ENCODE measurements at regions not wholly inside any gene's neighbourhood (a gene's known extent, or its start where the extent isn't known, plus 50 kb on each side); places are given as distances from the start of the nearest gene placed in this dataset.

DNA sequence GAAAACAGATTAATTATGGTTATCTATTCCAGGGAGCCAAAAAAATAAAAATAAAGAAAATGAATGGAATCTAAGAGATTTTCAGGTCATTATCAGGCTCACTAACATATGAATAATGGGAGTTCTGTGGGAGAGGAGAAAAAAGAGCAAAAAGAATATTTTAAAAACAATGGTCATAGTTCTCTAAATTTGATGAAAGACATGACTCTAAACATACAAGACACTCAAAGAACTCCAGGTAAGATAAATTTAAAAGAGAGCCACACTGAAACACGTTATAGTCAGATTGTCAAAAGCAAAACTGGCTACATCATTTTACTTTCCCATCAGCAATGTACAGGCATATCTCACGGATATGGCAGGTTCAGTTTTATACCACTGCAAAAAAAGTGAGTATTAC lies 520.0 kb downstream of the ANKRD50 start:
- H3K4me3 ChIP-seq (ENCODE audit: low read length): no peak overlapping the region

GRCh38 chr4:124199185-124199584 lies 513.3 kb downstream of the ANKRD50 start:
- H4K20me1 ChIP-seq (ENCODE audit: insufficient read depth): no peaks in the 10 kb centered on the region
- H3K36me3 ChIP-seq (ENCODE audit: insufficient read depth, low read length): no peaks in the 10 kb centered on the region
- H2AFZ ChIP-seq (ENCODE audit: low read depth, low read length): no peak overlapping the region
- H3K4me3 ChIP-seq (ENCODE audit: low read length): no peak overlapping the region
- no peaks in the 10 kb centered on the region for H3F3A ChIP-seq (ENCODE audit: insufficient read depth, low read length, poor library complexity, severe bottlenecking)
- TF ChIP-seq RAD21 (conservative IDR thresholded peaks at IDR 0.05) (no peak), SMC3 (conservative IDR thresholded peaks at IDR 0.05; ENCODE audit: poor library complexity) (no peak), EZH2 (IDR thresholded peaks at IDR 0.05; ENCODE audit: borderline replicate concordance, insufficient read depth, low read length, poor library complexity, severe bottlenecking) (no peak), CTCF (IDR thresholded peaks at IDR 0.05; ENCODE audit: poor library complexity, severe bottlenecking) (no peak), TAF1 (IDR thresholded peaks at IDR 0.05; ENCODE audit: low read depth) (no peak), MXI1 (conservative IDR thresholded peaks at IDR 0.05; ENCODE audit: poor library complexity, severe bottlenecking) (no peak), EP300 (conservative IDR thresholded peaks at IDR 0.05; ENCODE audit: poor library complexity, severe bottlenecking) (no peak), POLR2AphosphoS5 (IDR thresholded peaks at IDR 0.05) (no peak)
- TF ChIP-seq, protein P1, sequence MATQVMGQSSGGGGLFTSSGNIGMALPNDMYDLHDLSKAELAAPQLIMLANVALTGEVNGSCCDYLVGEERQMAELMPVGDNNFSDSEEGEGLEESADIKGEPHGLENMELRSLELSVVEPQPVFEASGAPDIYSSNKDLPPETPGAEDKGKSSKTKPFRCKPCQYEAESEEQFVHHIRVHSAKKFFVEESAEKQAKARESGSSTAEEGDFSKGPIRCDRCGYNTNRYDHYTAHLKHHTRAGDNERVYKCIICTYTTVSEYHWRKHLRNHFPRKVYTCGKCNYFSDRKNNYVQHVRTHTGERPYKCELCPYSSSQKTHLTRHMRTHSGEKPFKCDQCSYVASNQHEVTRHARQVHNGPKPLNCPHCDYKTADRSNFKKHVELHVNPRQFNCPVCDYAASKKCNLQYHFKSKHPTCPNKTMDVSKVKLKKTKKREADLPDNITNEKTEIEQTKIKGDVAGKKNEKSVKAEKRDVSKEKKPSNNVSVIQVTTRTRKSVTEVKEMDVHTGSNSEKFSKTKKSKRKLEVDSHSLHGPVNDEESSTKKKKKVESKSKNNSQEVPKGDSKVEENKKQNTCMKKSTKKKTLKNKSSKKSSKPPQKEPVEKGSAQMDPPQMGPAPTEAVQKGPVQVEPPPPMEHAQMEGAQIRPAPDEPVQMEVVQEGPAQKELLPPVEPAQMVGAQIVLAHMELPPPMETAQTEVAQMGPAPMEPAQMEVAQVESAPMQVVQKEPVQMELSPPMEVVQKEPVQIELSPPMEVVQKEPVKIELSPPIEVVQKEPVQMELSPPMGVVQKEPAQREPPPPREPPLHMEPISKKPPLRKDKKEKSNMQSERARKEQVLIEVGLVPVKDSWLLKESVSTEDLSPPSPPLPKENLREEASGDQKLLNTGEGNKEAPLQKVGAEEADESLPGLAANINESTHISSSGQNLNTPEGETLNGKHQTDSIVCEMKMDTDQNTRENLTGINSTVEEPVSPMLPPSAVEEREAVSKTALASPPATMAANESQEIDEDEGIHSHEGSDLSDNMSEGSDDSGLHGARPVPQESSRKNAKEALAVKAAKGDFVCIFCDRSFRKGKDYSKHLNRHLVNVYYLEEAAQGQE (IDR thresholded peaks at IDR 0.05; ENCODE audit: borderline replicate concordance): no peak
- no peaks in the 10 kb centered on the region for H3K9me3 ChIP-seq (ENCODE audit: low read length)
- H3K4me2 ChIP-seq (ENCODE audit: low read length): no peak overlapping the region
- no peaks in the 10 kb centered on the region for H3K79me2 ChIP-seq (replicated peaks; ENCODE audit: insufficient read depth, low read length)
- no peak overlapping the region for H3K9ac ChIP-seq (ENCODE audit: low read length)
- H3K27ac ChIP-seq (ENCODE audit: low read length): no peak overlapping the region
- H3K9me2 ChIP-seq (ENCODE audit: insufficient read depth, low read length): no peaks in the 10 kb centered on the region
- H3K27me3 ChIP-seq (ENCODE audit: insufficient read depth, low read depth, low read length): no peaks in the 10 kb centered on the region

More for the DNA sequence above, 520.0 kb downstream of the ANKRD50 start:
- no peak overlapping the region for H2AFZ ChIP-seq (ENCODE audit: low read depth, low read length)
- no peak overlapping the region for H3K27ac ChIP-seq (ENCODE audit: low read length)
- H3F3A ChIP-seq (ENCODE audit: insufficient read depth, low read length, poor library complexity, severe bottlenecking): no peaks in the 10 kb centered on the region
- no peaks in the 10 kb centered on the region for H3K79me2 ChIP-seq (replicated peaks; ENCODE audit: insufficient read depth, low read length)
- no peaks in the 10 kb centered on the region for H4K20me1 ChIP-seq (ENCODE audit: insufficient read depth)
- TF ChIP-seq POLR2AphosphoS5 (IDR thresholded peaks at IDR 0.05) (no peak), SMC3 (conservative IDR thresholded peaks at IDR 0.05; ENCODE audit: poor library complexity) (no peak), EP300 (conservative IDR thresholded peaks at IDR 0.05; ENCODE audit: poor library complexity, severe bottlenecking) (no peak), EZH2 (IDR thresholded peaks at IDR 0.05; ENCODE audit: borderline replicate concordance, insufficient read depth, low read length, poor library complexity, severe bottlenecking) (no peak), TAF1 (IDR thresholded peaks at IDR 0.05; ENCODE audit: low read depth) (no peak), MXI1 (conservative IDR thresholded peaks at IDR 0.05; ENCODE audit: poor library complexity, severe bottlenecking) (no peak), RAD21 (conservative IDR thresholded peaks at IDR 0.05) (no peak), CTCF (IDR thresholded peaks at IDR 0.05; ENCODE audit: poor library complexity, severe bottlenecking) (no peak)
- TF ChIP-seq, protein P1 (IDR thresholded peaks at IDR 0.05; ENCODE audit: borderline replicate concordance): no peak
- H3K9me3 ChIP-seq (ENCODE audit: low read length): no peaks in the 10 kb centered on the region
- no peaks in the 10 kb centered on the region for H3K9me2 ChIP-seq (ENCODE audit: insufficient read depth, low read length)
- H3K4me2 ChIP-seq (ENCODE audit: low read length): no peak overlapping the region
- no peaks in the 10 kb centered on the region for H3K36me3 ChIP-seq (ENCODE audit: insufficient read depth, low read length)
- H3K9ac ChIP-seq (ENCODE audit: low read length): no peak overlapping the region
- H3K27me3 ChIP-seq (ENCODE audit: insufficient read depth, low read depth, low read length): no peaks in the 10 kb centered on the region

Measured in neural cell (in vitro differentiated cells).